GM10266 (cell line): ENCODE measurements at regions not wholly inside any gene's neighbourhood (a gene's known extent, or its start where the extent isn't known, plus 50 kb on each side); places are given as distances from the start of the nearest gene placed in this dataset.

ENCODE experiments used
- DNase-seq: peaks from one replicate; pipeline ENCODE4 v3.0.0; 2012; ENCODE audit errors: extremely low spot score
- TF ChIP-seq, protein P1 (sequence below): IDR thresholded peaks from 2 replicates; pipeline ENCODE4 v1.5.1; 2012; ENCODE audit warnings: mild to moderate bottlenecking, low read depth; ENCODE audit not compliant: control insufficient read depth, insufficient read depth; ENCODE audit errors: missing control alignments

DNA sequence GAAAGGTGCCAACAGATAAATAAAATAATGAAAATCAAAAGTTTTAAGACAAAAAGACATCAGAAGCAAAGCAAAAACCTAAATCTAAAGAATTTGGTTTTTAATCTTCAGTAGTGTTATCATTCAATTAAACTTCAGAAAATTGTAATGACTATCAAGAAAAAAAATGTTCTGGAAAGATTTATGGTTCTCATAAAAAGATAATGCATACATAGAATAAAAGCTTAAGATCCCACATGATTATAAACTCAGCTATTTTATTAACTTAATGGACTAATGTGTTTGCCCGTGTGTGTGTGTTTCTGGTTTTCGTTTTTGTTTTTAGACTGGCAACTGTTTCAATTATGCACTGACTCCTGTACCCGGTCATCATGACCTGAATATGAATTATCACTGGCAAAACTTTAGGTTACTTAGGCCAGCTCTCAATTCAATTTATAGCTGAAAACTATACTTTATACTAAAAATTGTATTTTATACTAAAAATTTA is 217.5 kb upstream of the DKK2 start:
- DNase-seq: no peak
- TF ChIP-seq, protein P1, sequence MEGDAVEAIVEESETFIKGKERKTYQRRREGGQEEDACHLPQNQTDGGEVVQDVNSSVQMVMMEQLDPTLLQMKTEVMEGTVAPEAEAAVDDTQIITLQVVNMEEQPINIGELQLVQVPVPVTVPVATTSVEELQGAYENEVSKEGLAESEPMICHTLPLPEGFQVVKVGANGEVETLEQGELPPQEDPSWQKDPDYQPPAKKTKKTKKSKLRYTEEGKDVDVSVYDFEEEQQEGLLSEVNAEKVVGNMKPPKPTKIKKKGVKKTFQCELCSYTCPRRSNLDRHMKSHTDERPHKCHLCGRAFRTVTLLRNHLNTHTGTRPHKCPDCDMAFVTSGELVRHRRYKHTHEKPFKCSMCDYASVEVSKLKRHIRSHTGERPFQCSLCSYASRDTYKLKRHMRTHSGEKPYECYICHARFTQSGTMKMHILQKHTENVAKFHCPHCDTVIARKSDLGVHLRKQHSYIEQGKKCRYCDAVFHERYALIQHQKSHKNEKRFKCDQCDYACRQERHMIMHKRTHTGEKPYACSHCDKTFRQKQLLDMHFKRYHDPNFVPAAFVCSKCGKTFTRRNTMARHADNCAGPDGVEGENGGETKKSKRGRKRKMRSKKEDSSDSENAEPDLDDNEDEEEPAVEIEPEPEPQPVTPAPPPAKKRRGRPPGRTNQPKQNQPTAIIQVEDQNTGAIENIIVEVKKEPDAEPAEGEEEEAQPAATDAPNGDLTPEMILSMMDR: no peak

GRCh38 chr4:107253090-107253489 is 217.0 kb upstream of the DKK2 start:
- no peak for DNase-seq
- TF ChIP-seq, protein P1: no peak

- TF ChIP-seq, protein P1: no peak
- no peak for DNase-seq
Measured at GRCh38 chr4:107252571-107252970, 216.5 kb upstream of the DKK2 start.

DNA sequence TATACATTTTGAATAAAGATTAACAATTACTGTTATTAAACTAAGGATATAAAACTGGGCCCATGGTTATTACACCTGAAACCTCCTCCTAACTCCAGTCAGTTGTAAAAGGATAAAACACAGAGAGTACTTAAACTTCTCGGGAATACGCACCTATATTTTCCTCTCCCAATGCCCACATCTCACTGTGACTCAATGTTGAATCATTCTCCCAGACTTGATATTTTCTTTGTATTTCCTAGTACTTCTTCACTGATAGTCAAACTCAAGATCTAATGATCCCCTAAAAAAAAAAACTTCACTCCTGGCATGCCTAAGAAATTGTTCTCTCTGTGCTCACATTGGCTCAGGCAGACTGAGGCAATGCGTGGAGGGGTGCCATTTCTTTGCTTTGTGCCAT is 212.5 kb upstream of the DKK2 start:
- DNase-seq: no peak
- TF ChIP-seq, protein P1: no peak

GRCh38 chr4:107247738-107248137 is 211.6 kb upstream of the DKK2 start:
- TF ChIP-seq, protein P1: no peak
- no peak for DNase-seq

- TF ChIP-seq, protein P1: no peak
Measured at GRCh38 chr4:107246761-107247160, 210.6 kb upstream of the DKK2 start.

GRCh38 chr4:107243141-107243781 is 207.1 kb upstream of the DKK2 start:
- DNase-seq: no peak
- TF ChIP-seq, protein P1: no peak

More at GRCh38 chr4:107246761-107247160, 210.6 kb upstream of the DKK2 start:
- no peak for DNase-seq
